Spleen (tissue), 11 donors: ENCODE measurements at regions not wholly inside any gene's neighbourhood (a gene's known extent, or its start where the extent isn't known, plus 50 kb on each side); places are given as distances from the start of the nearest gene placed in this dataset.

Experiments
- DNase-seq: peaks from one replicate; pipeline ENCODE4 v3.0.0-alpha.2; 2020
- H3K27ac ChIP-seq, 8 donors: fragments of 200-600 bp; sonication (generic) in 7 of 8; 1 replicate in 4 of 8; 2 replicates in 4 of 8; pipeline versions ENCODE4 v1.5.0 to v1.8.0; 2016 to 2021; ENCODE audit warnings: inconsistent platforms in 4 of 8, mild to moderate bottlenecking in 4 of 8, moderate library complexity in 1 of 8
- H3K27me3 ChIP-seq, 7 donors: fragments of 200-600 bp; sonication (generic) in 6 of 7; replicated peaks in 1 of 7; 1 replicate in 4 of 7; 2 replicates in 3 of 7; pipeline versions ENCODE4 v1.5.0 to v1.8.0; 2016 to 2021; ENCODE audit warnings: inconsistent platforms in 3 of 7, mild to moderate bottlenecking in 1 of 7
- H3K36me3 ChIP-seq, 6 donors: fragments of 200-600 bp; sonication (generic) in 5 of 6; 1 replicate in 4 of 6; 2 replicates in 2 of 6; pipeline versions ENCODE4 v1.5.0 to v1.8.0; 2016 to 2021; ENCODE audit warnings: inconsistent platforms in 2 of 6
- H3K4me1 ChIP-seq, 6 donors: fragments of 200-600 bp; sonication (generic) in 5 of 6; 1 replicate in 3 of 6; 2 replicates in 3 of 6; pipeline versions ENCODE4 v1.5.0 to v1.8.0; 2016 to 2021; ENCODE audit warnings: inconsistent platforms in 3 of 6
- H3K4me3 ChIP-seq, 8 donors: fragments of 200-600 bp; sonication (generic) in 7 of 8; 1 replicate in 4 of 8; 2 replicates in 4 of 8; pipeline versions ENCODE4 v1.5.0 to v1.8.0; 2016 to 2021; ENCODE audit warnings: inconsistent platforms in 4 of 8, mild to moderate bottlenecking in 4 of 8, moderate library complexity in 2 of 8
- H3K9me3 ChIP-seq, 8 donors: fragments of 200-600 bp; sonication (generic) in 7 of 8; 1 replicate in 4 of 8; 2 replicates in 4 of 8; pipeline versions ENCODE4 v1.5.0 to v1.8.0; 2016 to 2021; ENCODE audit warnings: inconsistent platforms in 4 of 8
- POLR2A ChIP-seq, 3 donors: fragments of 450-650 bp; IDR thresholded peaks; one replicate each; pipeline ENCODE4 v1.5.1; 2017; ENCODE audit warnings: antibody characterized with exemption in 3 of 3, mild to moderate bottlenecking in 1 of 3
- POLR2AphosphoS5 ChIP-seq, 3 donors: sonication (generic); formaldehyde crosslinking; IDR thresholded peaks; one replicate each; pipeline ENCODE4 v1.5.1; 2017; ENCODE audit warnings: antibody characterized with exemption in 3 of 3
- WGBS, 5 donors: extraction: QIAGEN DNeasy Blood & Tissue Kit in 3 of 5; methylation state at CpG; one replicate each; pipeline versions ENCODE4 v1.1.5 to v1.1.7; 2013 to 2018; 5-methylcytosine and 5-hydroxymethylcytosine counted together
- intact Hi-C: fragments of 100-400 bp; cut with DNase I; formaldehyde crosslinking; loops from one replicate; pipeline ENCODE4 v1.15.0; 2023; ENCODE audit warnings: low total_unique reads
- TF ChIP-seq, protein P1 (sequence below), 11 experiments: fragments of 200-600 bp in 7 of 11; fragments of 450-650 bp in 4 of 11; sonication (generic) in 4 of 11; IDR thresholded peaks in 8 of 11; conservative IDR thresholded peaks in 3 of 11; 1 replicate in 7 of 11; 2 replicates in 4 of 11; pipeline versions ENCODE4 v1.4.0 to v1.8.0; 2016 to 2021; ENCODE audit warnings: antibody characterized with exemption in 11 of 11, inconsistent platforms in 4 of 11, mild to moderate bottlenecking in 1 of 11
- donor health status: healthy with polysubstance abuse.
- donor health status: DM: no; HTN: no; CAD: no; lungs with moderate emphysema.
- donor health status: DM: no; HTN: no; CAD: no.
- donor health status: Bipolar disorder and iron deficiency.
- donor health status: healthy.
- donor health status: DM: no; HTN: no; CAD: no.
- donor health status: DM: yes; HTN: yes; CAD: no.

DNA sequence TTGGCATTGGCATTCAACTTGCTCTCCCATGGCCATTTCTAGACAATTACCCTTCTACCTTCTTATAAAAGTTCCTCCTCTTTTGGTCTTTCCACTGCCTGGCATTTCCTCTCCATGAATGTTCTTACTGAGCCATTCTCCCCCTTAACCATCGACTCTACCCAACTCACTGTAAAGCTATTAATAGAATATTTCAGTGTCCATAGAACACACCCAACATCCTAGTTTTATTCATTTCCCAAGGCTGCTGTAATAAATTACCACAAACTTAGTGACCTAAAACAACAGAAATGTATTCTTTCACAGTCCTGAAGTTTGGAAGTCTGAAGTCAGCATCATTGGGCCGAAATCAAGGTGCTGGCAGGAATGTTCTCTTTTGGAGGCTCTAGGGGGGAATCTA lies 170.0 kb upstream of the ATP5MC3 start:
- DNase-seq = no peak
- Histone ChIP-seq H3K4me3 (no peak overlapping the region), H3K9me3 (peaks cover 0 to 8% (median 0%) of the 10 kb centered on the region in 8 donors), H3K4me1 (no peaks in the 10 kb centered on the region), H3K27me3 (peaks cover 0 to 21% (median 0%) of the 10 kb centered on the region in 7 donors), H3K27ac (no peak overlapping the region), H3K36me3 (no peaks in the 10 kb centered on the region)
- intact Hi-C loops = no loop called here
- WGBS, 5 donors = 61 to 72% (median 63%) methylated on average over 2 of the region's 2 CpGs
- TF ChIP-seq, protein P1, sequence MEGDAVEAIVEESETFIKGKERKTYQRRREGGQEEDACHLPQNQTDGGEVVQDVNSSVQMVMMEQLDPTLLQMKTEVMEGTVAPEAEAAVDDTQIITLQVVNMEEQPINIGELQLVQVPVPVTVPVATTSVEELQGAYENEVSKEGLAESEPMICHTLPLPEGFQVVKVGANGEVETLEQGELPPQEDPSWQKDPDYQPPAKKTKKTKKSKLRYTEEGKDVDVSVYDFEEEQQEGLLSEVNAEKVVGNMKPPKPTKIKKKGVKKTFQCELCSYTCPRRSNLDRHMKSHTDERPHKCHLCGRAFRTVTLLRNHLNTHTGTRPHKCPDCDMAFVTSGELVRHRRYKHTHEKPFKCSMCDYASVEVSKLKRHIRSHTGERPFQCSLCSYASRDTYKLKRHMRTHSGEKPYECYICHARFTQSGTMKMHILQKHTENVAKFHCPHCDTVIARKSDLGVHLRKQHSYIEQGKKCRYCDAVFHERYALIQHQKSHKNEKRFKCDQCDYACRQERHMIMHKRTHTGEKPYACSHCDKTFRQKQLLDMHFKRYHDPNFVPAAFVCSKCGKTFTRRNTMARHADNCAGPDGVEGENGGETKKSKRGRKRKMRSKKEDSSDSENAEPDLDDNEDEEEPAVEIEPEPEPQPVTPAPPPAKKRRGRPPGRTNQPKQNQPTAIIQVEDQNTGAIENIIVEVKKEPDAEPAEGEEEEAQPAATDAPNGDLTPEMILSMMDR (IDR thresholded peaks at IDR 0.05 in 8 of 11, conservative IDR thresholded peaks at IDR 0.05 in 3 of 11) = no peak
- no peak for TF ChIP-seq POLR2A (IDR thresholded peaks at IDR 0.05)
- no peak for TF ChIP-seq POLR2AphosphoS5 (IDR thresholded peaks at IDR 0.05)

DNA sequence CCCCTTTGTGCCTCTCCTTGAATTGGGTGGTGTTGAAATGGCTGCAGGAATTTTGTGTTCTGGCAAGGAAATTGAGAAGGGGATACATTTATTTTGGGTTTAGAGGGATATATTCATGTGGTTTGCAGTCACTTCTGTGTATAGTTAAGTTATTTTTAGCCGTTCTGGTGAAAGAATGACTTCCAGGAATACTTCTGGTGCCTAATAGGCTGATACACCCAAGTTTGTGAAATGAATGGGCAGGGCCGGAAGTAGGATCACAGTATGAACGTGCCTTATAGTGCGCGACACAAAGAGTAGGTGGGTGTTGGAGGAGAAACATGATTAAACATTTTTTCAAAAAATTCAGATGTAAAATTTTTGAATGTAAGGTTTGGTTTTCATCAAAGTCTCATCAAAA lies 168.6 kb upstream of the ATP5MC3 start:
- DNase-seq = no peak
- Histone ChIP-seq H3K9me3 (peaks cover 0 to 8% (median 0%) of the 10 kb centered on the region in 8 donors), H3K4me3 (no peak overlapping the region), H3K27ac (no peak overlapping the region), H3K27me3 (peaks cover 0 to 13% (median 0%) of the 10 kb centered on the region in 7 donors), H3K4me1 (no peaks in the 10 kb centered on the region), H3K36me3 (no peaks in the 10 kb centered on the region)
- TF ChIP-seq, protein P1 (IDR thresholded peaks at IDR 0.05 in 8 of 11, conservative IDR thresholded peaks at IDR 0.05 in 3 of 11) = no peak
- TF ChIP-seq POLR2A (IDR thresholded peaks at IDR 0.05) (no peak), POLR2AphosphoS5 (IDR thresholded peaks at IDR 0.05) (no peak)
- intact Hi-C loops = no loop called here
- 69 to 82% (median 73%) methylated on average over 5 of the region's 5 CpGs for WGBS, 5 donors

- Histone ChIP-seq H3K9me3 (peaks cover 0 to 62% (median 50%) of the 10 kb centered on the region in 8 donors), H3K4me3 (no peak overlapping the region), H3K27me3 (peaks cover 0 to 8% (median 0%) of the 10 kb centered on the region in 7 donors), H3K36me3 (no peaks in the 10 kb centered on the region), H3K4me1 (no peaks in the 10 kb centered on the region), H3K27ac (no peak overlapping the region)
- no peak for DNase-seq
- TF ChIP-seq POLR2A (IDR thresholded peaks at IDR 0.05) (no peak), POLR2AphosphoS5 (IDR thresholded peaks at IDR 0.05) (no peak)
- TF ChIP-seq, protein P1 (IDR thresholded peaks at IDR 0.05 in 8 of 11, conservative IDR thresholded peaks at IDR 0.05 in 3 of 11) = no peak
- intact Hi-C loops = no loop called here
Observed at GRCh38 chr2:175342085-175342484, 160.6 kb upstream of the ATP5MC3 start.

GRCh38 chr2:175330195-175330594 lies 148.7 kb upstream of the ATP5MC3 start:
- 80 to 89% (median 87%) methylated on average over 3 of the region's 3 CpGs for WGBS, 5 donors

More at GRCh38 chr2:175330195-175330594, 148.7 kb upstream of the ATP5MC3 start:
- peaks cover 0 to 20% (median 13%) of the 10 kb centered on the region in 8 donors for H3K9me3 ChIP-seq
- H3K4me3 ChIP-seq = no peak overlapping the region
- H3K36me3 ChIP-seq = no peaks in the 10 kb centered on the region
- no peak for DNase-seq
- intact Hi-C loops = no loop called here
- TF ChIP-seq POLR2AphosphoS5 (IDR thresholded peaks at IDR 0.05) (no peak), POLR2A (IDR thresholded peaks at IDR 0.05) (no peak)
- TF ChIP-seq, protein P1 (IDR thresholded peaks at IDR 0.05 in 8 of 11, conservative IDR thresholded peaks at IDR 0.05 in 3 of 11) = no peak
- H3K27ac ChIP-seq = no peak overlapping the region
- H3K4me1 ChIP-seq = no peaks in the 10 kb centered on the region
- H3K27me3 ChIP-seq = peaks cover 0 to 9% (median 0%) of the 10 kb centered on the region in 7 donors
